DOHH2 (cell line): ENCODE measurements at regions not wholly inside any gene's neighbourhood (a gene's known extent, or its start where the extent isn't known, plus 50 kb on each side); places are given as distances from the start of the nearest gene placed in this dataset.

Experiments
- H3F3A ChIP-seq: fragments of 200-600 bp; sonication (generic), shearing (Covaris generic); 2 replicates; pipeline ENCODE4 v1.6.0; 2016; ENCODE audit warnings: antibody characterized with exemption, mild to moderate bottlenecking; ENCODE audit not compliant: control insufficient read depth, insufficient read depth
- H3K27ac ChIP-seq: fragments of 200-600 bp; sonication (generic); 2 replicates; pipeline ENCODE4 v1.5.1; 2014; ENCODE audit warnings: low read depth, mild to moderate bottlenecking, low read length, moderate library complexity
- H3K27me3 ChIP-seq: fragments of 200-600 bp; sonication (generic); 2 replicates; pipeline ENCODE4 v1.6.1; 2014; ENCODE audit warnings: mild to moderate bottlenecking, low read length, mixed read lengths; ENCODE audit not compliant: control insufficient read depth
- H3K36me3 ChIP-seq: fragments of 200-600 bp; sonication (generic); 2 replicates; pipeline ENCODE4 v1.6.1; 2014; ENCODE audit warnings: mild to moderate bottlenecking, low read length, moderate library complexity, mixed read lengths; ENCODE audit not compliant: control insufficient read depth
- H3K4me1 ChIP-seq: fragments of 200-600 bp; sonication (generic); 2 replicates; pipeline ENCODE4 v1.6.1; 2014; ENCODE audit warnings: mild to moderate bottlenecking, low read length, mixed read lengths; ENCODE audit not compliant: control insufficient read depth
- H3K4me2 ChIP-seq: fragments of 200-600 bp; sonication (generic); 2 replicates; pipeline ENCODE4 v1.6.0; 2014; ENCODE audit warnings: mild to moderate bottlenecking, low read length, moderate library complexity
- H3K4me3 ChIP-seq: fragments of 200-600 bp; sonication (generic); 2 replicates; pipeline ENCODE4 v1.5.1; 2014; ENCODE audit warnings: mild to moderate bottlenecking, low read length, mixed read lengths
- H3K79me2 ChIP-seq: fragments of 200-600 bp; sonication (generic); 2 replicates; pipeline ENCODE4 v1.6.1; 2014; ENCODE audit warnings: mild to moderate bottlenecking, low read length, mixed read lengths; ENCODE audit not compliant: control insufficient read depth
- H3K9me2 ChIP-seq: fragments of 200-600 bp; sonication (generic); replicated peaks from 2 replicates; pipeline ENCODE4 v1.6.1; 2014; ENCODE audit warnings: mild to moderate bottlenecking, low read length, mixed read lengths; ENCODE audit not compliant: control insufficient read depth
- H3K9me3 ChIP-seq: fragments of 200-600 bp; sonication (generic); 2 replicates; pipeline ENCODE4 v1.6.1; 2014; ENCODE audit warnings: antibody characterized with exemption, low read length, mixed read lengths; ENCODE audit not compliant: control insufficient read depth, insufficient read depth
- H4K20me1 ChIP-seq: fragments of 200-600 bp; sonication (generic); 2 replicates; pipeline ENCODE4 v1.6.0; 2014; ENCODE audit warnings: low read depth, mild to moderate bottlenecking, antibody characterized with exemption, low read length, moderate library complexity; ENCODE audit not compliant: control insufficient read depth, insufficient read depth
- EZH2phosphoT487 ChIP-seq: fragments of 200-600 bp; sonication (generic); IDR thresholded peaks from 2 replicates; pipeline ENCODE4 v1.6.1; 2017; ENCODE audit warnings: borderline replicate concordance, mild to moderate bottlenecking, antibody characterized with exemption, low read length, moderate library complexity, mixed read lengths
- TF ChIP-seq, protein P1 (sequence below): fragments of 200-600 bp; sonication (generic); IDR thresholded peaks from one replicate; pipeline ENCODE4 v1.5.1; 2014; ENCODE audit warnings: antibody characterized with exemption, mild to moderate bottlenecking, low read depth, low read length; ENCODE audit not compliant: poor library complexity, severe bottlenecking

GRCh38 chr1:209267968-209268367 lies 315.5 kb upstream of the CAMK1G start:
- no peak for TF ChIP-seq EZH2phosphoT487
- TF ChIP-seq, protein P1, sequence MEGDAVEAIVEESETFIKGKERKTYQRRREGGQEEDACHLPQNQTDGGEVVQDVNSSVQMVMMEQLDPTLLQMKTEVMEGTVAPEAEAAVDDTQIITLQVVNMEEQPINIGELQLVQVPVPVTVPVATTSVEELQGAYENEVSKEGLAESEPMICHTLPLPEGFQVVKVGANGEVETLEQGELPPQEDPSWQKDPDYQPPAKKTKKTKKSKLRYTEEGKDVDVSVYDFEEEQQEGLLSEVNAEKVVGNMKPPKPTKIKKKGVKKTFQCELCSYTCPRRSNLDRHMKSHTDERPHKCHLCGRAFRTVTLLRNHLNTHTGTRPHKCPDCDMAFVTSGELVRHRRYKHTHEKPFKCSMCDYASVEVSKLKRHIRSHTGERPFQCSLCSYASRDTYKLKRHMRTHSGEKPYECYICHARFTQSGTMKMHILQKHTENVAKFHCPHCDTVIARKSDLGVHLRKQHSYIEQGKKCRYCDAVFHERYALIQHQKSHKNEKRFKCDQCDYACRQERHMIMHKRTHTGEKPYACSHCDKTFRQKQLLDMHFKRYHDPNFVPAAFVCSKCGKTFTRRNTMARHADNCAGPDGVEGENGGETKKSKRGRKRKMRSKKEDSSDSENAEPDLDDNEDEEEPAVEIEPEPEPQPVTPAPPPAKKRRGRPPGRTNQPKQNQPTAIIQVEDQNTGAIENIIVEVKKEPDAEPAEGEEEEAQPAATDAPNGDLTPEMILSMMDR: no peak
- Histone ChIP-seq H3K9me3 (no peaks in the 10 kb centered on the region), H3K27ac (no peak overlapping the region), H3K4me1 (no peaks in the 10 kb centered on the region), H4K20me1 (no peaks in the 10 kb centered on the region), H3K4me2 (no peak overlapping the region), H3K27me3 (no peaks in the 10 kb centered on the region), H3K4me3 (no peak overlapping the region), H3K36me3 (no peaks in the 10 kb centered on the region), H3F3A (no peaks in the 10 kb centered on the region), H3K79me2 (no peaks in the 10 kb centered on the region), H3K9me2 (no peaks in the 10 kb centered on the region)

DNA sequence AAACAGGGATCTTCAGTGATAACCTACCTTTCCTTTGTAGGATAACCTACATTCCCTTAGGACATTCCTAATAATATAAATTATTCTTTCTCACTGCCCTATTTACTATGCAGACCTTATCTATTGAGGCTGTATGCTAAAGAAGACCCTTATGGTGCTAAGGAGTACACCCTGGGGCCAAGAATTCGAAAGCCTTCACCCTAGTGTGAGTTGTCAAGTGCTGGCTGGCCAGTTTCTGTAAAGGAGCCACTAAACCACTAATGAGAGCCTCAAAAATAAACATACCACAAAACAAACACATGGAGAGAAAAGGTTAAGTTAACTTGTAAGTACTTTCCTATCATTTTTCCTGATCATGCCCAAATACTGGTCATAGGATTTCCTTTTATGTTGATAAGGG lies 315.0 kb upstream of the CAMK1G start:
- Histone ChIP-seq H3K27ac (no peak overlapping the region), H3F3A (no peaks in the 10 kb centered on the region), H3K9me3 (no peaks in the 10 kb centered on the region), H3K36me3 (no peaks in the 10 kb centered on the region), H3K4me1 (no peaks in the 10 kb centered on the region), H3K27me3 (no peaks in the 10 kb centered on the region), H4K20me1 (no peaks in the 10 kb centered on the region), H3K79me2 (no peaks in the 10 kb centered on the region), H3K9me2 (no peaks in the 10 kb centered on the region), H3K4me2 (no peak overlapping the region), H3K4me3 (no peak overlapping the region)
- TF ChIP-seq, protein P1: no peak
- TF ChIP-seq EZH2phosphoT487: no peak

DNA sequence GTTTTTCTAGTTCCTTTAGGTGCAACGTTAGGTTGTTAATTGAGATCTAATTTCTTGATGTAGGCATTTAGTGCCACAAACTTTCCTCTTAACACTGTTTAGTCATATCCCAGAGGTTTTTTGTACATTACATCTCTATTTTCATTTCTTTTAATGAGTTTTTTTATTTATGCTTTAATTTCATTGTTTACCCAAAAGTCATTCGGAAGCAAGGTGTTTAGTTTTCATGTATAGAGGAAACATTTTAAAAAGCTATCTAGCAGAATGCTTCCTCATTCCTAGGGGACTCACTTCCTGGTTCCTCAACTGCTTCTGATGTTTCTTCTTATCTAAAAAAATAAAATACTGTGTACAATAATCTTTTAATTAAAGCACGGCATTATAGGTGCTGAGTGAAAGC lies 307.2 kb upstream of the CAMK1G start:
- Histone ChIP-seq H3K4me3 (no peak overlapping the region), H3K4me2 (no peak overlapping the region), H3K27ac (no peak overlapping the region)

More for the DNA sequence above, 307.2 kb upstream of the CAMK1G start:
- Histone ChIP-seq H3F3A (no peaks in the 10 kb centered on the region), H4K20me1 (no peaks in the 10 kb centered on the region), H3K27me3 (no peaks in the 10 kb centered on the region), H3K36me3 (no peaks in the 10 kb centered on the region), H3K4me1 (no peaks in the 10 kb centered on the region), H3K9me2 (no peaks in the 10 kb centered on the region), H3K79me2 (no peaks in the 10 kb centered on the region), H3K9me3 (no peaks in the 10 kb centered on the region)
- TF ChIP-seq EZH2phosphoT487: no peak
- TF ChIP-seq, protein P1: no peak
